ENCODE measurements at regions not wholly inside any gene's neighbourhood (a gene's known extent, or its start where the extent isn't known, plus 50 kb on each side); places are given as distances from the start of the nearest gene placed in this dataset.

DNA sequence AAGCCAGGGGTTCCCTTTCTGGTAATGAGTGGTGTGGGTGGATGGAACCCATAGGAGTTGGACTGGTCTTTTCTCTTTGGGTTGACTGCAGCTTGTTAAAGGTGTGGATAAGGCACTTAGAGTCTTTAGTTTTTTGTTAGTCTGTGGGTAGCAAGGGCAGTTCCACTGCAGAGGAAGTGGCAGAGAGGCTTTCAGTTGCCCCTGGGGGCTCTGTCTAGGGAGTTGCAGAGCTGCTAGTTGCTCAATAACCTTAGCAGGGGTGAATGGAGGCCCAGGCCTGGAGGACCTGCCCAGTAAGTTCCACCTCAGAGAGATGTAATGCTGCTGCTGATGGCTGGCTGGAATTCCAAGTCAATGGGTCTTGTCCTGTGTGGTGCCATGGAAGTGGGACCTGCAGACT, 282.6 kb upstream of the NDST4 start:
- TF ChIP-seq, protein P1, sequence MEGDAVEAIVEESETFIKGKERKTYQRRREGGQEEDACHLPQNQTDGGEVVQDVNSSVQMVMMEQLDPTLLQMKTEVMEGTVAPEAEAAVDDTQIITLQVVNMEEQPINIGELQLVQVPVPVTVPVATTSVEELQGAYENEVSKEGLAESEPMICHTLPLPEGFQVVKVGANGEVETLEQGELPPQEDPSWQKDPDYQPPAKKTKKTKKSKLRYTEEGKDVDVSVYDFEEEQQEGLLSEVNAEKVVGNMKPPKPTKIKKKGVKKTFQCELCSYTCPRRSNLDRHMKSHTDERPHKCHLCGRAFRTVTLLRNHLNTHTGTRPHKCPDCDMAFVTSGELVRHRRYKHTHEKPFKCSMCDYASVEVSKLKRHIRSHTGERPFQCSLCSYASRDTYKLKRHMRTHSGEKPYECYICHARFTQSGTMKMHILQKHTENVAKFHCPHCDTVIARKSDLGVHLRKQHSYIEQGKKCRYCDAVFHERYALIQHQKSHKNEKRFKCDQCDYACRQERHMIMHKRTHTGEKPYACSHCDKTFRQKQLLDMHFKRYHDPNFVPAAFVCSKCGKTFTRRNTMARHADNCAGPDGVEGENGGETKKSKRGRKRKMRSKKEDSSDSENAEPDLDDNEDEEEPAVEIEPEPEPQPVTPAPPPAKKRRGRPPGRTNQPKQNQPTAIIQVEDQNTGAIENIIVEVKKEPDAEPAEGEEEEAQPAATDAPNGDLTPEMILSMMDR (conservative IDR thresholded peaks at IDR 0.05; ENCODE audit: low read depth in 2 of 2): no peak
- TF ChIP-seq EZH2 (IDR thresholded peaks at IDR 0.05; ENCODE audit: low read depth, unreplicated experiment): no peak
- no peak for TF ChIP-seq EZH2phosphoT487 (IDR thresholded peaks at IDR 0.05; ENCODE audit: unreplicated experiment)
- TF ChIP-seq, protein P2, sequence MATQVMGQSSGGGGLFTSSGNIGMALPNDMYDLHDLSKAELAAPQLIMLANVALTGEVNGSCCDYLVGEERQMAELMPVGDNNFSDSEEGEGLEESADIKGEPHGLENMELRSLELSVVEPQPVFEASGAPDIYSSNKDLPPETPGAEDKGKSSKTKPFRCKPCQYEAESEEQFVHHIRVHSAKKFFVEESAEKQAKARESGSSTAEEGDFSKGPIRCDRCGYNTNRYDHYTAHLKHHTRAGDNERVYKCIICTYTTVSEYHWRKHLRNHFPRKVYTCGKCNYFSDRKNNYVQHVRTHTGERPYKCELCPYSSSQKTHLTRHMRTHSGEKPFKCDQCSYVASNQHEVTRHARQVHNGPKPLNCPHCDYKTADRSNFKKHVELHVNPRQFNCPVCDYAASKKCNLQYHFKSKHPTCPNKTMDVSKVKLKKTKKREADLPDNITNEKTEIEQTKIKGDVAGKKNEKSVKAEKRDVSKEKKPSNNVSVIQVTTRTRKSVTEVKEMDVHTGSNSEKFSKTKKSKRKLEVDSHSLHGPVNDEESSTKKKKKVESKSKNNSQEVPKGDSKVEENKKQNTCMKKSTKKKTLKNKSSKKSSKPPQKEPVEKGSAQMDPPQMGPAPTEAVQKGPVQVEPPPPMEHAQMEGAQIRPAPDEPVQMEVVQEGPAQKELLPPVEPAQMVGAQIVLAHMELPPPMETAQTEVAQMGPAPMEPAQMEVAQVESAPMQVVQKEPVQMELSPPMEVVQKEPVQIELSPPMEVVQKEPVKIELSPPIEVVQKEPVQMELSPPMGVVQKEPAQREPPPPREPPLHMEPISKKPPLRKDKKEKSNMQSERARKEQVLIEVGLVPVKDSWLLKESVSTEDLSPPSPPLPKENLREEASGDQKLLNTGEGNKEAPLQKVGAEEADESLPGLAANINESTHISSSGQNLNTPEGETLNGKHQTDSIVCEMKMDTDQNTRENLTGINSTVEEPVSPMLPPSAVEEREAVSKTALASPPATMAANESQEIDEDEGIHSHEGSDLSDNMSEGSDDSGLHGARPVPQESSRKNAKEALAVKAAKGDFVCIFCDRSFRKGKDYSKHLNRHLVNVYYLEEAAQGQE (IDR thresholded peaks at IDR 0.05; ENCODE audit: unreplicated experiment): no peak
- TF ChIP-seq CREB1 (CRISPR knock-in tag; IDR thresholded peaks at IDR 0.05; ENCODE audit: low read depth): no peak
- no peak for TF ChIP-seq POLR2AphosphoS5 (IDR thresholded peaks at IDR 0.05; ENCODE audit: low read depth)
- no peak for TF ChIP-seq ZNF114 (CRISPR knock-in tag; IDR thresholded peaks at IDR 0.05)
- TF ChIP-seq NANOG (IDR thresholded peaks at IDR 0.05; ENCODE audit: borderline replicate concordance): no peak
- TF ChIP-seq, protein P3, sequence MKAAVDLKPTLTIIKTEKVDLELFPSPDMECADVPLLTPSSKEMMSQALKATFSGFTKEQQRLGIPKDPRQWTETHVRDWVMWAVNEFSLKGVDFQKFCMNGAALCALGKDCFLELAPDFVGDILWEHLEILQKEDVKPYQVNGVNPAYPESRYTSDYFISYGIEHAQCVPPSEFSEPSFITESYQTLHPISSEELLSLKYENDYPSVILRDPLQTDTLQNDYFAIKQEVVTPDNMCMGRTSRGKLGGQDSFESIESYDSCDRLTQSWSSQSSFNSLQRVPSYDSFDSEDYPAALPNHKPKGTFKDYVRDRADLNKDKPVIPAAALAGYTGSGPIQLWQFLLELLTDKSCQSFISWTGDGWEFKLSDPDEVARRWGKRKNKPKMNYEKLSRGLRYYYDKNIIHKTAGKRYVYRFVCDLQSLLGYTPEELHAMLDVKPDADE (IDR thresholded peaks at IDR 0.05): no peak
- TF ChIP-seq, protein P4, sequence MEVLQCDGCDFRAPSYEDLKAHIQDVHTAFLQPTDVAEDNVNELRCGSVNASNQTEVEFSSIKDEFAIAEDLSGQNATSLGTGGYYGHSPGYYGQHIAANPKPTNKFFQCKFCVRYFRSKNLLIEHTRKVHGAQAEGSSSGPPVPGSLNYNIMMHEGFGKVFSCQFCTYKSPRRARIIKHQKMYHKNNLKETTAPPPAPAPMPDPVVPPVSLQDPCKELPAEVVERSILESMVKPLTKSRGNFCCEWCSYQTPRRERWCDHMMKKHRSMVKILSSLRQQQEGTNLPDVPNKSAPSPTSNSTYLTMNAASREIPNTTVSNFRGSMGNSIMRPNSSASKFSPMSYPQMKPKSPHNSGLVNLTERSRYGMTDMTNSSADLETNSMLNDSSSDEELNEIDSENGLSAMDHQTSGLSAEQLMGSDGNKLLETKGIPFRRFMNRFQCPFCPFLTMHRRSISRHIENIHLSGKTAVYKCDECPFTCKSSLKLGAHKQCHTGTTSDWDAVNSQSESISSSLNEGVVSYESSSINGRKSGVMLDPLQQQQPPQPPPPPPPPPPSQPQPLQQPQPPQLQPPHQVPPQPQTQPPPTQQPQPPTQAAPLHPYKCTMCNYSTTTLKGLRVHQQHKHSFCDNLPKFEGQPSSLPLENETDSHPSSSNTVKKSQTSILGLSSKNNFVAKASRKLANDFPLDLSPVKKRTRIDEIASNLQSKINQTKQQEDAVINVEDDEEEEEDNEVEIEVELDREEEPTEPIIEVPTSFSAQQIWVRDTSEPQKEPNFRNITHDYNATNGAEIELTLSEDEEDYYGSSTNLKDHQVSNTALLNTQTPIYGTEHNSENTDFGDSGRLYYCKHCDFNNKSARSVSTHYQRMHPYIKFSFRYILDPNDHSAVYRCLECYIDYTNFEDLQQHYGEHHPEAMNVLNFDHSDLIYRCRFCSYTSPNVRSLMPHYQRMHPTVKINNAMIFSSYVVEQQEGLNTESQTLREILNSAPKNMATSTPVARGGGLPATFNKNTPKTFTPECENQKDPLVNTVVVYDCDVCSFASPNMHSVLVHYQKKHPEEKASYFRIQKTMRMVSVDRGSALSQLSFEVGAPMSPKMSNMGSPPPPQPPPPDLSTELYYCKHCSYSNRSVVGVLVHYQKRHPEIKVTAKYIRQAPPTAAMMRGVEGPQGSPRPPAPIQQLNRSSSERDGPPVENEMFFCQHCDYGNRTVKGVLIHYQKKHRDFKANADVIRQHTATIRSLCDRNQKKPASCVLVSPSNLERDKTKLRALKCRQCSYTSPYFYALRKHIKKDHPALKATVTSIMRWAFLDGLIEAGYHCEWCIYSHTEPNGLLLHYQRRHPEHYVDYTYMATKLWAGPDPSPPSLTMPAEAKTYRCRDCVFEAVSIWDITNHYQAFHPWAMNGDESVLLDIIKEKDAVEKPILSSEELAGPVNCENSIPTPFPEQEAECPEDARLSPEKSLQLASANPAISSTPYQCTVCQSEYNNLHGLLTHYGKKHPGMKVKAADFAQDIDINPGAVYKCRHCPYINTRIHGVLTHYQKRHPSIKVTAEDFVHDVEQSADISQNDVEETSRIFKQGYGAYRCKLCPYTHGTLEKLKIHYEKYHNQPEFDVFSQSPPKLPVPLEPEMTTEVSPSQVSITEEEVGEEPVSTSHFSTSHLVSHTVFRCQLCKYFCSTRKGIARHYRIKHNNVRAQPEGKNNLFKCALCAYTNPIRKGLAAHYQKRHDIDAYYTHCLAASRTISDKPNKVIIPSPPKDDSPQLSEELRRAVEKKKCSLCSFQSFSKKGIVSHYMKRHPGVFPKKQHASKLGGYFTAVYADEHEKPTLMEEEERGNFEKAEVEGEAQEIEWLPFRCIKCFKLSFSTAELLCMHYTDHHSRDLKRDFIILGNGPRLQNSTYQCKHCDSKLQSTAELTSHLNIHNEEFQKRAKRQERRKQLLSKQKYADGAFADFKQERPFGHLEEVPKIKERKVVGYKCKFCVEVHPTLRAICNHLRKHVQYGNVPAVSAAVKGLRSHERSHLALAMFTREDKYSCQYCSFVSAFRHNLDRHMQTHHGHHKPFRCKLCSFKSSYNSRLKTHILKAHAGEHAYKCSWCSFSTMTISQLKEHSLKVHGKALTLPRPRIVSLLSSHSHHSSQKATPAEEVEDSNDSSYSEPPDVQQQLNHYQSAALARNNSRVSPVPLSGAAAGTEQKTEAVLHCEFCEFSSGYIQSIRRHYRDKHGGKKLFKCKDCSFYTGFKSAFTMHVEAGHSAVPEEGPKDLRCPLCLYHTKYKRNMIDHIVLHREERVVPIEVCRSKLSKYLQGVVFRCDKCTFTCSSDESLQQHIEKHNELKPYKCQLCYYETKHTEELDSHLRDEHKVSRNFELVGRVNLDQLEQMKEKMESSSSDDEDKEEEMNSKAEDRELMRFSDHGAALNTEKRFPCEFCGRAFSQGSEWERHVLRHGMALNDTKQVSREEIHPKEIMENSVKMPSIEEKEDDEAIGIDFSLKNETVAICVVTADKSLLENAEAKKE (CRISPR knock-in tag; IDR thresholded peaks at IDR 0.05): no peak

Measured in GM23338 (cell line).